NCI-H510A treated with DMSO at 0.1 percent for 48 hours (cell line): ENCODE measurements at regions not wholly inside any gene's neighbourhood (a gene's known extent, or its start where the extent isn't known, plus 50 kb on each side); places are given as distances from the start of the nearest gene placed in this dataset.
A peak's percentile ranks its signal among the peaks of the same experiment; 100 is the strongest.
"Not testable (repeated sequence)": the region's sequence is repeated elsewhere in the genome, so short reads cannot be mapped to it uniquely, and the experiment has no call there.

ENCODE experiments used
- DNase-seq: peaks from one replicate; lab custom pipeline; 2025; lab: John Stamatoyannopoulos, UW

GRCh38 chr22:22372086-22372485, 127.5 kb downstream of the VPREB1 start:
- no peak for DNase-seq

GRCh38 chr22:22374163-22374562, 129.6 kb downstream of the VPREB1 start:
- no peak for DNase-seq

- DNase-seq, result no peak
Measured at GRCh38 chr22:22374579-22374978, 130.0 kb downstream of the VPREB1 start.

DNA sequence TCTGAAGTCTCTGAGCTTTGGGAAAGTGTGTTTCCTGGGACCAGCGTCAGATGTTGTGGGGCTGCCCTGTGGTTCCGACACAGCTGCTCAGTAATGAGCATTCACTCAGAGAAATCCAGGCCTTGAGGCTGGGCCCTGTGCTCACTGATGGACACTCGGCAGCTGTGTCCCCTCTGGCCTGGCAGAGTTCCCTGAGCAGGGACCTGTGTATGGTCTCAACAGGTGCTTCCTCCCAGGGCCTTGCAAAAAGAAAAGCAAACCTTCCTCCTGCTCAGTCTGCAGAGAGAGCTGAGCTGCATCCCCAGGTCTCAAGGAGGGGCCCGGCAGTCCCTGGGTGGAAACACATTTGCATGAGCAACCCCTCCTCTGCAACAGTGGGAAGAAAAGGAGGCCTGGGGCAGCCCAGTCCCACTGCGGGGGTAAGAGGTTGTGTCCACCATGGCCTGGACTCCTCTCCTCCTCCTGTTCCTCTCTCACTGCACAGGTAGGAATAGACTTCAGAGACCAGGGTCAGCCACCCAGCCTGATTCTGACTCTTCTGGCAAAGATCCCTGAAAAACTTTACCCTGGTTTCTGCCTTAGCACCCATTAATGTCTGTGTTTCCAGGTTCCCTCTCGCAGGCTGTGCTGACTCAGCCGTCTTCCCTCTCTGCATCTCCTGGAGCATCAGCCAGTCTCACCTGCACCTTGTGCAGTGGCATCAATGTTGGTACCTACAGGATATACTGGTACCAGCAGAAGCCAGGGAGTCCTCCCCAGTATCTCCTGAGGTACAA, 131.2 kb downstream of the VPREB1 start:
- no peak for DNase-seq

DNA sequence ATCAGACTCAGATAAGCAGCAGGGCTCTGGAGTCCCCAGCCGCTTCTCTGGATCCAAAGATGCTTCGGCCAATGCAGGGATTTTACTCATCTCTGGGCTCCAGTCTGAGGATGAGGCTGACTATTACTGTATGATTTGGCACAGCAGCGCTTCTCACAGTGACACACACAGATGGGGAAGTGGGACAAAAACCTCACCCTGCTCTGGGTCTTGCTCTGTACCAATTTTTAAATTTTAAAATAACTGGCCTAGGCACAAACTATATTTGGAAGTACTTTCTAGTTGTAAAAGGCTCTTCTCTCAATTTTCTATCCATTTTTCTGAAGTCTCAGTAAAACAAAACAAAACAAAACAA, 131.7 kb downstream of the VPREB1 start:
- DNase-seq, result no peak

GRCh38 chr22:22376884-22377283, 131.7 kb downstream of the ZNF280B start:
- DNase-seq, result not testable (repeated sequence)

DNA sequence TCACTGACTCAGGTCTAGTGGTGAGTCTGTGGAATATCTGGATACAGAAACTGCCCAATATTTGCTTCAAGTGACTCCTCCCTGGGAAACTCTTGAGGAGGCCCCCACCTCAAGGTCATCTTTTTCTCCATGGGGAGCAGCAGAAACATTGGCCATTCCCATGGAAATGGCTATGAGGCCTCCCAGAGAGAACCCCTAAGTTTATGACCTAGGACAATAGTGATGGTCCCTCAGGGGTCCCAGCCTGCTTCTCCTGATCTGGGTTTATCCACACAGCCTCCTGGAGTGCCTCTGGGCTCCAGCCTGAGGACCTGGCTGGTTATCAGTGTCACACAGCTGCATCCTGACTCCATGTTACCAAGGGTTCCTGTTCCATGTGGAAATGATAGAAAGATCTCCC, 131.2 kb downstream of the ZNF280B start:
- no peak for DNase-seq

- no peak for DNase-seq
Measured at GRCh38 chr22:22378446-22379415, 129.8 kb downstream of the ZNF280B start.

DNA sequence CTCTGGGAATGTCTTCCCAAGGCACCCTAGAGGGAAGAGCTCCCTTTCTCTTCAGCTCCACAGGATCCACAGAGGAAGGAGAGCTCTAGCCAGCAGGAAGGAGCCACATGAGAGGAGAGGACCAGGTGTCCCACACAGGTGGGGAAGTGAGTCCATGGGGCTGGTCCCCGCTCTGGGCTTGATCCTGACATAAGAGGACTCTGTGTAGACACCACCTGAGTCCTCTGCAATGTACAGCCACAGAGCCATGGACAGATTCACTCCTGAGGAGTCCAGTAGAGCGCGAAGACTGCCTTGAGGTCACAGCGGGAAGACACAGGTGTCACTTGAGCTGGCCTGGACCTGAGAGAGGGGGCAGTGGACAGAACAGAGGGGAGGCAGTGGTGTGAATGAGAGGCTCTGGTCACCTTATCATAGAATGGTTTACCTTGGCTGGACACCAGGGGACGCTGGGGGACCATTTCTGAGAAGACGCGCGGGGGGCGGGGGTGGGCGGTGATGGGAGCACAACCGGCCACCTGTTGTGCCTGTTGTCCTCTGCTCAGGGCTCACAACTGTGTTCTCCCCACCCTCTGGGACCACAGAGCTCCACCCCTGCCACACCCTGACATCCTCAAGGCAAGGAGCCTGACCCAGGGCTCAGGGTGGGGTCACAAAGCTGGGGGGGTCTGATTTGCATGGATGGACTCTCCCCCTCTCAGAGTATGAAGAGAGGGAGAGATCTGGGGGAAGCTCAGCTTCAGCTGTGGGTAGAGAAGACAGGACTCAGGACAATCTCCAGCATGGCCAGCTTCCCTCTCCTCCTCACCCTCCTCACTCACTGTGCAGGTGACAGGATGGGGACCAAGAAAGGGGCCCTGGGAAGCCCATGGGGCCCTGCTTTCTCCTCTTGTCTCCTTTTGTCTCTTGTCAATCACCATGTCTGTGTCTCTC, 128.2 kb downstream of the ZNF280B start:
- no peak for DNase-seq

DNA sequence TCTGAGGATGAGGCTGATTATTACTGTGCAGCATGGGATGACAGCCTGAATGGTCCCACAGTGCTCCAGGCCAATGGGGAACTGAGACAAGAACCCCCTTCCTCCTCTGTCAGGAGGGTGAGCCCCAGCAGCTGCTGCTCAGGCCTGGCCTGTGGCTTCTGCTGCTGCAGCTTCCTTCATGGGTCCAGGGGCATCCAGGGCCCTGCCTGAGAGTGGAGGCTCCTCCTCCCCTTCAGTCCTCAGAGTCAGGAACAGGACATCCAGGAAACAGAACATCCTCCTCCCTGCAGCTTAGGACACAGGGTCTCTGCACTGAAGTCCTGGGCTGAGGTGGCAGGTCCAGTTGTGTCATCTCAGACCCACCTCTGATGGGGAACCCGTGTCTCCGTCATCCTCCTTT, 127.2 kb downstream of the ZNF280B start:
- not testable (repeated sequence) for DNase-seq

GRCh38 chr22:22384267-22384666, 124.3 kb downstream of the ZNF280B start:
- DNase-seq, result no peak

DNA sequence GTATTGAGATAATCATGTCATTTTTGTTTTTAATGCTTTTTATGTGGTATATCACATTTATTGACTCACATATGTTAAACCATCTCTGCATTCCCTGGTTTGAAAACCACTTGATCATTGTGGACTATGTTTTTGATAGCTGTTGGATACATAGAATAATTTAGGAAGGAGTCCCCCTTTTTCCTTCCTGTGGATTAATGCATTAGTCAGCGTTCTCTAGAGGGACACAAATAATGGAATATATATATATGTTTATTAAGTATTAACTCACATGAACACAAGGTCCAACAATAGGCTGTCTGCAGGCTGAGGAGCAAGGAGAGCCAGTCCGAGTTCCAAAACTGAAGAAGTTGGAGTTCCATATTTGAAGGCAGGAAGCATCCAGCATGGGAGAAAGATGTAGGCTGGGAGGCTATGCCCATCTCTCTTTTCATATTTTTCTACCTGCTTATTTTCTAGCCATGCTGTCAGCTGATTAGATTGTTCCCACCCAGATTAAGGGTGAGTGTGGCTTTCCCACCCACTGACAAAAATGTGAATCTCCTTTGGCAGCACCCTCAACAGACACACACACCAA, 123.8 kb downstream of the ZNF280B start:
- no peak for DNase-seq

DNA sequence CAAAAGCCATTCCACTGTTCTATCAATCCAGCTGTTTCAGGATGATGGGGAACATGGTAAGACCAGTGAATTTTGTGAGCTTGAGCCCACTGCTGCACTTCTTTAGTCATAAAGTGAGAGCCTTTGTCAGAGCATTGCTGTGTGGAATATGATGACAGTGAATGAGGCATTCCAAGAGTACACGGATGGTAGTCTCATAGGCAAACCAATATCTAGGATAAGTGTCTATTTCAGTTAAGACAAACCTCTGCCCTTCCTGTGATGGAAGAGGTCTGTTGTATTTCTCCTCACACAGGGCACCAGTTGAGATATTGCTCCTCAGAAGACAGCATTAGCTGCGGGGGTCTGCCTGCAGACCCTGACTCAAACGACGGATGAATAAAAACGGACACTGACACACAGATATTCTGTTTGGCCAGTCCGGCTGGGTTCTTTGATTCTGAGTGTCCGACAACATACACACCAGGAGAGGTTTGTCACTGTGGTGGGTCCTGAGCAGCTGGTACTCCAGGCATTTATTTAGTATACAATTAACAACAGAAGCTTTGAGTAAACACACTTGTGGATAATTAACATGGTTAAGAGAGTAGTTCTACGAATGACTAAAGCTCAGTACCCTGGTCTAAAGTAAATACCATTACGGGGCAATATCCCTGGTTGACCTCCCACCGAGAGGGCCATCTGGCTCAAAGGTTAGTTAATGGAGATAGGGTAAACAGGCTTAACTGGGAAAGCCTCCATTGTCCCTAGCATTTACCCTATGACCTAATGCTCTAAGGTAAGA, 121.7 kb downstream of the ZNF280B start:
- DNase-seq, result peak; percentile 68

GRCh38 chr22:22387386-22387736, 121.2 kb downstream of the ZNF280B start:
- no peak for DNase-seq

DNA sequence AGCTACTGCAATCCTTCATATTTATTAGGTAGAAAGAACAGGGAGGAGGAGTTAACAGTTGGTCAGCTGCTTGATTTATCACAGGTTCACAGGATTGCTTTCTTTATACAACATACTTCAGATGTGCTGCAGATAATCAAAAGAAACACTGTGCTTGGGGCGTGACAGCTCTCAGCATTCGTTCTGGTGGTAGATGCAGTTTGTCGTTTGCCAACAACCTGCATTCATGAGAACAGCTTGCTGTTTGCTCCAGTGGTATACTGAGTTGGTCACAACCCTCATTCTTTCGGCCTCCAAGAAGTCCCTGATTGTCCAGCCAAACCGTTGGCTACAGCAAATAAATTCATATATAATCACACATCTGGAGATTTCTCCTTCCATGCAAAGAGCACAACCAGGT, 120.5 kb downstream of the ZNF280B start:
- DNase-seq, result no peak

- DNase-seq, result no peak
Measured at GRCh38 chr22:22388494-22388893, 120.0 kb downstream of the ZNF280B start.

DNA sequence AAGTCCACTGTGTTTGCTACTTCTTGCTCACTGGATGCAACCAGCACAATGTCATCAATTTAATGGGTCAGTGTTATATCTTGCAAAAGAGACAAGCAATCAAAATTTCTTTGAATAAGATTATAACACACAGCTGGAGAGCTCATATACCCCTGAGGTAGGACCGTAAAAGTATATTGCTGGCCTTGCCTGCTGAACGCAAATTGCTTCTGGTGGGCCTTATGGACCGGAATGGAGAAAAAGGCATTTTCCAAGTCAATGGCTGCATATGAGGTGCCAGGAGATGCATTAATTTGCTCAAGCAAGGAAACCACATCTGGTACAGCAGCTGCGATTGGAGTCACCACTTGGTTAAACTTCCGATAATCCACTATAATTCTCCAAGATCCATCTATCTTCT, 119.1 kb downstream of the ZNF280B start:
- DNase-seq, result no peak

DNA sequence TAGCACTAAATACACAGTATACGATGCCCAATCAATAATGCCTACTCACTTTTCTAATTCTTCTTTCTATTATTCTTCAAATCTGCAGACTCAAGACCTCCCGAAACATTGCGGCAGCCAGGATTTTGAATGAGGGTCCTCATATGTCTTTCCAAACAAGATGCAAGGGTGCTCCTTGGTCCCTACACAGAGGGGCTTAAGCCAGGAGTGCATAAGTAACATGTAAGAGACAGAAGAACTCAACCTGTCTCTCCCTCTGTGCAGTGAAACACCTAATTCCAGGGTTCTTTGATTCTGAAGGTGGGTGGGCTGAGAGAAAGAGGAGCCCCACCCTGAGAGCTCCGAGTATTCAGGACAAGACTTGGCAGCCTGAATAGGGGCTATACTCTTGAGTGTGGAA, 117.6 kb downstream of the ZNF280B start:
- no peak for DNase-seq

GRCh38 chr22:22391543-22391942, 117.0 kb downstream of the ZNF280B start:
- no peak for DNase-seq

DNA sequence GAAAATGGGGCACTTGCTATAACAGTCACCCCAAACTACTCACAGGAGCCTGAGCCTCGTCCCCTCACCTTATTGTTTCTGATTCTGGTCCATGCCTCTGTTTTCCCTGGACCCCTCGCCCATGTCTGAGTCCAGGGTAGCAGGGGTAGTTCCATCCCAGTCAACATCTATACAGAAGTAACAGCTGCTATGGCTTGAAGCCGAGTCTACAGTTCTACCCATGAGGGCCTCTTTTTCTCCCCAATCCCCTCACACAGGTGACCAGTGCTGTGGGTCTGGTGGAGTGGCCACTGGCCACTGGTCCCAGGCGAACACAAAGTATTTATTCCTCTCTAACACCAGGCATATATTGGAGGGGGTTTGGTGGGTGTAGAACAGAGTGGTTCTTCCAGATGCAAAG, 116.4 kb downstream of the ZNF280B start:
- no peak for DNase-seq

DNA sequence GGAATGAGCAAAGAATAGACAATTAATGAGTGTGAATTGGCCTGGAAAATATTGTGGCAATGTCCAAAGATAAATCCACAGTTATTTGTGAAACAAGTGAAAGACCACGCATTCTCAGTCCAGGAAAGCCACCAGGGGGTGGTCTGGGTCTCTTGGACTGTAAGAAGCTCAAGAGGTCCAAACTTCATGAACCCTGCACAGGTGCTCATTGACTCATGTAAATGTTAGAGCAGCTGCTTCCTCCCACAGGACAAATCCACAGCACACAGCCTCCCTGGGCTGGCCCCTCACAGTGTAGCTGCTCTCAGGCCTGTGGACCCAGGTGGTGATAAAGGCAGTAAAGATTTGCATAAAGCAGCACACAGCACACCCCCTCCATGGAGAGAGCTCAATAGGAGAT, 114.0 kb downstream of the ZNF280B start:
- DNase-seq, result no peak
